Loucy (cell line): ENCODE measurements at regions not wholly inside any gene's neighbourhood (a gene's known extent, or its start where the extent isn't known, plus 50 kb on each side); places are given as distances from the start of the nearest gene placed in this dataset.

Source experiments
- H2AFZ ChIP-seq: fragments of 200-600 bp; sonication (generic); 2 replicates; pipeline ENCODE4 v1.6.0; 2016; ENCODE audit warnings: antibody characterized with exemption, mild to moderate bottlenecking, low read length, moderate library complexity
- H3F3A ChIP-seq: fragments of 200-600 bp; 2 replicates; pipeline ENCODE4 v1.6.0; 2016; ENCODE audit warnings: antibody characterized with exemption, low read depth, mild to moderate bottlenecking
- H3K27me3 ChIP-seq: fragments of 200-600 bp; sonication (generic); 2 replicates; pipeline ENCODE4 v1.6.1; 2014; ENCODE audit warnings: low read length, mild to moderate bottlenecking; ENCODE audit not compliant: insufficient read depth, poor library complexity, severe bottlenecking
- H3K36me3 ChIP-seq: fragments of 200-600 bp; sonication (generic); 2 replicates; pipeline ENCODE4 v1.6.1; 2016; ENCODE audit warnings: low read length; ENCODE audit not compliant: insufficient read depth
- H3K4me1 ChIP-seq: fragments of 200-600 bp; sonication (generic); 2 replicates; pipeline ENCODE4 v1.5.1; 2014; ENCODE audit warnings: low read length, mild to moderate bottlenecking; ENCODE audit not compliant: insufficient read depth, poor library complexity, severe bottlenecking
- H3K4me2 ChIP-seq: fragments of 200-600 bp; sonication (generic); 2 replicates; pipeline ENCODE4 v1.6.0; 2014; ENCODE audit warnings: antibody characterized with exemption, low read length, low read depth, mild to moderate bottlenecking; ENCODE audit not compliant: poor library complexity, severe bottlenecking
- H3K4me3 ChIP-seq: fragments of 200-600 bp; sonication (generic); 2 replicates; pipeline ENCODE4 v1.5.1; 2014; ENCODE audit warnings: low read length, mild to moderate bottlenecking, mixed read lengths; ENCODE audit not compliant: poor library complexity, severe bottlenecking
- H3K79me2 ChIP-seq: fragments of 200-600 bp; sonication (generic); 2 replicates; pipeline ENCODE4 v1.6.1; 2014; ENCODE audit warnings: low read length; ENCODE audit not compliant: insufficient read depth
- H3K9ac ChIP-seq: fragments of 200-600 bp; sonication (generic); 2 replicates; pipeline ENCODE4 v1.6.0; 2014; ENCODE audit warnings: mild to moderate bottlenecking, low read depth, low read length, moderate library complexity; ENCODE audit not compliant: poor library complexity, severe bottlenecking
- H3K9me2 ChIP-seq: fragments of 200-600 bp; sonication (generic); replicated peaks from 2 replicates; pipeline ENCODE4 v1.6.1; 2016; ENCODE audit warnings: low read depth, low read length, mixed read lengths
- H3K9me3 ChIP-seq: fragments of 200-600 bp; sonication (generic); 2 replicates; pipeline ENCODE4 v1.6.1; 2014; ENCODE audit warnings: mild to moderate bottlenecking, antibody characterized with exemption, low read length, low read depth; ENCODE audit not compliant: insufficient read depth
- H4K20me1 ChIP-seq: fragments of 200-600 bp; sonication (generic); 2 replicates; pipeline ENCODE4 v1.6.0; 2014; ENCODE audit warnings: antibody characterized with exemption, low read length, mild to moderate bottlenecking; ENCODE audit not compliant: insufficient read depth, poor library complexity, severe bottlenecking
- CTCF ChIP-seq: fragments of 200-600 bp; sonication (generic); conservative IDR thresholded peaks from 2 replicates; pipeline ENCODE4 v1.5.1; 2014; ENCODE audit warnings: mild to moderate bottlenecking, antibody characterized with exemption, low read length
- EZH2phosphoT487 ChIP-seq: fragments of 200-600 bp; IDR thresholded peaks from 2 replicates; pipeline ENCODE4 v1.6.1; 2018; ENCODE audit warnings: antibody characterized with exemption, mild to moderate bottlenecking, moderate library complexity, borderline replicate concordance

GRCh38 chr6:12485226-12485764 lies 195.1 kb downstream of the EDN1 start:
- Histone ChIP-seq H3K9me3 (no peaks in the 10 kb centered on the region), H3K4me3 (no peak overlapping the region), H3K79me2 (no peaks in the 10 kb centered on the region), H2AFZ (no peak overlapping the region), H3K9ac (no peak overlapping the region), H3K36me3 (no peaks in the 10 kb centered on the region), H3F3A (no peaks in the 10 kb centered on the region), H3K27me3 (no peaks in the 10 kb centered on the region), H3K4me2 (no peak overlapping the region), H4K20me1 (no peaks in the 10 kb centered on the region), H3K9me2 (no peaks in the 10 kb centered on the region), H3K4me1 (peaks cover 9% of the 10 kb centered on the region)
- TF ChIP-seq CTCF (no peak), EZH2phosphoT487 (no peak)

GRCh38 chr6:12485837-12486236 lies 195.7 kb downstream of the EDN1 start:
- no peaks in the 10 kb centered on the region for H3K9me3 ChIP-seq
- no peaks in the 10 kb centered on the region for H3K9me2 ChIP-seq
- no peaks in the 10 kb centered on the region for H3K27me3 ChIP-seq
- H3K4me3 ChIP-seq = no peak overlapping the region
- H2AFZ ChIP-seq = no peak overlapping the region
- H3K36me3 ChIP-seq = no peaks in the 10 kb centered on the region
- H3K9ac ChIP-seq = no peak overlapping the region
- peaks cover 9% of the 10 kb centered on the region for H3K4me1 ChIP-seq
- no peak for TF ChIP-seq CTCF
- TF ChIP-seq EZH2phosphoT487 = no peak
- no peaks in the 10 kb centered on the region for H4K20me1 ChIP-seq
- no peaks in the 10 kb centered on the region for H3K79me2 ChIP-seq
- H3F3A ChIP-seq = no peaks in the 10 kb centered on the region
- no peak overlapping the region for H3K4me2 ChIP-seq

GRCh38 chr6:12490351-12490903 lies 200.3 kb downstream of the EDN1 start:
- no peaks in the 10 kb centered on the region for H3K9me3 ChIP-seq
- no peak overlapping the region for H3K4me2 ChIP-seq
- no peaks in the 10 kb centered on the region for H3K27me3 ChIP-seq
- H3K4me3 ChIP-seq = no peak overlapping the region
- no peak overlapping the region for H2AFZ ChIP-seq
- no peaks in the 10 kb centered on the region for H4K20me1 ChIP-seq
- H3F3A ChIP-seq = no peaks in the 10 kb centered on the region
- H3K9me2 ChIP-seq = no peaks in the 10 kb centered on the region
- no peaks in the 10 kb centered on the region for H3K36me3 ChIP-seq
- H3K9ac ChIP-seq = no peak overlapping the region
- H3K79me2 ChIP-seq = no peaks in the 10 kb centered on the region
- TF ChIP-seq CTCF (no peak), EZH2phosphoT487 (no peak)
- H3K4me1 ChIP-seq = no peaks in the 10 kb centered on the region
